WTC11 (cell line): ENCODE measurements at regions not wholly inside any gene's neighbourhood (a gene's known extent, or its start where the extent isn't known, plus 50 kb on each side); places are given as distances from the start of the nearest gene placed in this dataset.

Experiments
- ATAC-seq: fragments of 200-7000 bp; cut with Tn5 transposase; 2 replicates; pipeline ENCODE4 v1.10.0; 2021; ENCODE audit warnings: mild to moderate bottlenecking, moderate library complexity
- CTCF ChIA-PET: fragments of 300-600 bp; sonication (Branson Sonifier 250); formaldehyde crosslinking; loops from one replicate; lab custom pipeline; 2021; ENCODE audit warnings: antibody characterized with exemption; lab: Charles Lee
- POLR2A ChIA-PET: fragments of 350-600 bp; sonication (Branson Sonifier 250); formaldehyde crosslinking; loops from one replicate; lab custom pipeline; 2021; ENCODE audit warnings: antibody characterized with exemption; lab: Charles Lee
- DNase-seq: peaks from one replicate; pipeline ENCODE4 v3.0.0; 2021; ENCODE audit warnings: low spot score
- H3K27ac Mint-ChIP-seq: 2 replicates; pipeline ENCODE4 v1.8.0; 2021; ENCODE audit warnings: mixed read lengths
- H3K27me3 Mint-ChIP-seq: 2 replicates; pipeline ENCODE4 v1.8.0; 2021; ENCODE audit warnings: low read depth, mild to moderate bottlenecking, moderate library complexity, mixed read lengths
- H3K36me3 Mint-ChIP-seq: 2 replicates; pipeline ENCODE4 v1.8.0; 2021; ENCODE audit warnings: mixed read lengths
- H3K4me1 Mint-ChIP-seq: 2 replicates; pipeline ENCODE4 v1.8.0; 2022; ENCODE audit warnings: mixed read lengths
- H3K4me3 Mint-ChIP-seq: 2 replicates; pipeline ENCODE4 v1.8.0; 2021; ENCODE audit warnings: mild to moderate bottlenecking, moderate library complexity, mixed read lengths
- H3K9me3 Mint-ChIP-seq: 2 replicates; pipeline ENCODE4 v1.8.0; 2021; ENCODE audit warnings: mixed read lengths
- ARID4B ChIP-seq: sonication (generic); formaldehyde crosslinking; IDR thresholded peaks from 2 replicates; pipeline ENCODE4 v1.8.0; 2023; ENCODE audit warnings: missing genetic modification reagents, mild to moderate bottlenecking, borderline replicate concordance
- E2F1 ChIP-seq: sonication (generic); formaldehyde crosslinking; IDR thresholded peaks from 2 replicates; pipeline ENCODE4 v1.8.0; 2022; ENCODE audit warnings: mild to moderate bottlenecking, missing genetic modification reagents
- E2F4 ChIP-seq: sonication (generic); formaldehyde crosslinking; IDR thresholded peaks from 2 replicates; pipeline ENCODE4 v1.8.1; 2022; ENCODE audit warnings: low read depth, mild to moderate bottlenecking, moderate library complexity, missing genetic modification reagents, borderline replicate concordance
- ELF4 ChIP-seq: sonication (generic); formaldehyde crosslinking; IDR thresholded peaks from 2 replicates; pipeline ENCODE4 v1.8.1; 2022; ENCODE audit warnings: low read depth, mild to moderate bottlenecking, moderate library complexity, missing genetic modification reagents
- FOXP1 ChIP-seq: sonication (generic); formaldehyde crosslinking; IDR thresholded peaks from 2 replicates; pipeline ENCODE4 v1.8.0; 2022; ENCODE audit warnings: missing genetic modification reagents, mild to moderate bottlenecking, moderate library complexity, borderline replicate concordance
- GTF2I ChIP-seq: fragments of 250-450 bp; sonication (Bioruptor Pico); conservative IDR thresholded peaks from 2 replicates; pipeline ENCODE4 v1.4.0; 2021; ENCODE audit warnings: mild to moderate bottlenecking
- HMGA2 ChIP-seq: fragments of 250-450 bp; sonication (Bioruptor Pico); IDR thresholded peaks from 2 replicates; pipeline ENCODE4 v1.4.0; 2021; ENCODE audit warnings: mild to moderate bottlenecking, moderate library complexity
- MAX ChIP-seq: sonication (generic); formaldehyde crosslinking; IDR thresholded peaks from 2 replicates; pipeline ENCODE4 v1.8.0; 2022; ENCODE audit warnings: mild to moderate bottlenecking, missing genetic modification reagents
- NFE2L1 ChIP-seq: sonication (generic); formaldehyde crosslinking; IDR thresholded peaks from 2 replicates; pipeline ENCODE4 v1.8.1; 2023; ENCODE audit warnings: missing genetic modification reagents
- PRDM15 ChIP-seq: sonication (generic); formaldehyde crosslinking; IDR thresholded peaks from 2 replicates; pipeline ENCODE4 v1.8.0; 2022; ENCODE audit warnings: missing genetic modification reagents
- SOX15 ChIP-seq: fragments of 250-450 bp; sonication (Bioruptor Pico); IDR thresholded peaks from 2 replicates; pipeline ENCODE4 v1.9.0; 2021; ENCODE audit warnings: mild to moderate bottlenecking
- STAT6 ChIP-seq: sonication (generic); formaldehyde crosslinking; conservative IDR thresholded peaks from 2 replicates; pipeline ENCODE4 v1.8.1; 2023; ENCODE audit warnings: mild to moderate bottlenecking, low read depth, missing genetic modification reagents, moderate library complexity
- TEAD1 ChIP-seq: sonication (generic); formaldehyde crosslinking; IDR thresholded peaks from 2 replicates; pipeline ENCODE4 v1.8.0; 2022; ENCODE audit warnings: mild to moderate bottlenecking, missing genetic modification reagents
- ZMAT4 ChIP-seq: fragments of 250-450 bp; sonication (Bioruptor Pico); IDR thresholded peaks from 2 replicates; pipeline ENCODE4 v1.9.0; 2021; ENCODE audit warnings: mild to moderate bottlenecking
- ZNF416 ChIP-seq: fragments of 250-450 bp; sonication (Bioruptor Pico); IDR thresholded peaks from 2 replicates; pipeline ENCODE4 v1.9.0; 2021; ENCODE audit warnings: mild to moderate bottlenecking, inconsistent platforms
- ZSCAN18 ChIP-seq: fragments of 250-450 bp; sonication (Bioruptor Pico); IDR thresholded peaks from 2 replicates; pipeline ENCODE4 v2.1.2; 2022; ENCODE audit warnings: mild to moderate bottlenecking, moderate library complexity

GRCh38 chr5:141773779-141774562, 91.9 kb upstream of the ARAP3 start:
- Mint-ChIP-seq H3K36me3 (no peaks in the 10 kb centered on the region), H3K4me1 (peaks cover 27% of the 10 kb centered on the region), H3K9me3 (peaks cover 3% of the 10 kb centered on the region; the same call in 1 of the 2 replicates), H3K27ac (no peak overlapping the region), H3K4me3 (no peak overlapping the region), H3K27me3 (no peaks in the 10 kb centered on the region; the same call in 1 of the 2 replicates)
- ATAC-seq (peak; percentile 13), DNase-seq (no peak)
- ChIA-PET CTCF (interaction anchor here (0.9 to 1.8 kb wide), 7 partner anchors 11 to 186 kb away, joined by 3 to 11 read pairs (median 5); no protein-coding TSS in a partner anchor), POLR2A (interaction anchor here (1.0 kb wide), 1 partner anchor 104 kb away, joined by 3 read pairs; the partner anchor contains the start of gene PCDH1)
- TF ChIP-seq ZNF416 (CRISPR knock-in tag) (no peak), MAX (no peak), GTF2I (CRISPR knock-in tag) (no peak), NFE2L1 (no peak)

- POLR2A ChIA-PET = interaction anchor here (1.9 kb wide), 1 partner anchor 39 kb away, joined by 4 read pairs; no protein-coding TSS in a partner anchor
- no peak for TF ChIP-seq FOXP1 (CRISPR knock-in tag)
- TF ChIP-seq ARID4B (CRISPR knock-in tag) = no peak
- TF ChIP-seq E2F1 = no peak
- TF ChIP-seq MAX = no peak
- TF ChIP-seq STAT6 = no peak
- TF ChIP-seq ZSCAN18 (CRISPR knock-in tag) = no peak
- no peak for TF ChIP-seq HMGA2 (CRISPR knock-in tag)
- TF ChIP-seq SOX15 = no peak
- no peak for TF ChIP-seq TEAD1 (CRISPR knock-in tag)
- TF ChIP-seq ELF4 (CRISPR knock-in tag) = no peak
- no peak for TF ChIP-seq E2F4 (CRISPR knock-in tag)
- no peak for TF ChIP-seq PRDM15 (CRISPR knock-in tag)
- no peak for TF ChIP-seq ZMAT4
Measured at GRCh38 chr5:141772281-141772680, 90.3 kb upstream of the ARAP3 start.

More at GRCh38 chr5:141772281-141772680, 90.3 kb upstream of the ARAP3 start:
- Mint-ChIP-seq H3K4me1 (peaks cover 20% of the 10 kb centered on the region), H3K4me3 (no peak overlapping the region), H3K9me3 (peaks cover 8% of the 10 kb centered on the region), H3K27me3 (peaks cover 2% of the 10 kb centered on the region; the same call in 1 of the 2 replicates), H3K36me3 (no peaks in the 10 kb centered on the region), H3K27ac (no peak overlapping the region)
- CTCF ChIA-PET = interaction anchor here (0.6 to 3.6 kb wide), 9 partner anchors 10 to 107 kb away, joined by 3 to 24 read pairs (median 3); partner anchors contain the start of gene PCDH1
- no peak for ATAC-seq
- no peak for DNase-seq
